ENCODE measurements at regions not wholly inside any gene's neighbourhood (a gene's known extent, or its start where the extent isn't known, plus 50 kb on each side); places are given as distances from the start of the nearest gene placed in this dataset.
"Not testable (repeated sequence)": the region's sequence is repeated elsewhere in the genome, so short reads cannot be mapped to it uniquely, and the experiment has no call there.

DNA sequence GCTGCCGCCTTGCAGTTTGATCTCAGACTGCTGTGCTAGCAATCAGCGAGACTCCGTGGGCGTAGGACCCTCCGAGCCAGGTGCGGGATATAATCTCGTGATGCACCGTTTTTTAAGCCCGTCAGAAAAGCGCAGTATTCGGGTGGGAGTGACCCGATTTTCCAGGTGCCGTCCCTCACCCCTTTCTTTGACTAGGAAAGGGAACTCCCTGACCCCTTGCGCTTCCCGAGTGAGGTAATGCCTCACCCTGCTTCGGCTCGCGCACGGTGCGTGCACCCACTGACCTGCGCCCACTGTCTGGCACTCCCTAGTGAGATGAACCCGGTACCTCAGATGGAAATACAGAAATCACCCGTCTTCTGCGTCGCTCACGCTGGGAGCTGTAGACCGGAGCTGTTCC lies 438.5 kb upstream of the CDH10 start:
- intact Hi-C loops (cut with micrococcal nuclease); H3K27me3 Mint-ChIP-seq (ENCODE audit: insufficient read depth); DNase-seq (ENCODE audit: low spot score); H3K9me3 Mint-ChIP-seq; H3K27ac Mint-ChIP-seq; H3K4me3 Mint-ChIP-seq; H3K4me1 Mint-ChIP-seq (ENCODE audit: low read depth); H3K36me3 Mint-ChIP-seq (ENCODE audit: low read depth): not testable (repeated sequence)

DNA sequence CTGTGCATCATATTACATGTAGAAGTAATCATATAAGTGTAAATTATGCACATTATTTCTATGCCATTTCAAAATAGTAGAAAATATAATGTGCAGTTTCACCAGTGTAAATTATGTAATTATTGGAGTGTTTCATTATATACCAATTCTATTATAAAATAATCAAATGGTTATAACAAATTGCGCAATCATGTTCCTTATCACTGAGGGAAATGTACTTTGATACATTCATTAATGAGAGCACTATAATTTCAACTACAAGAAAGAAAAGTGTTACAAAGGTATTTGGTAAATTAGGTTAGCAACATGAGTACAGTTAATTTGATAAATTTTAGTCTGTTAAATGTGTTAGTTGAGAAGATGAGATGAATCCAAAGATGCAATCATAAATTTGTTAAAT lies 421.5 kb upstream of the CDH10 start:
- no peaks in the 10 kb centered on the region for H3K27me3 Mint-ChIP-seq (ENCODE audit: insufficient read depth)
- H3K9me3 Mint-ChIP-seq: peaks cover 18% of the 10 kb centered on the region
- H3K4me3 Mint-ChIP-seq: no peak overlapping the region
- H3K27ac Mint-ChIP-seq: no peak overlapping the region
- H3K4me1 Mint-ChIP-seq (ENCODE audit: low read depth): no peaks in the 10 kb centered on the region
- H3K36me3 Mint-ChIP-seq (ENCODE audit: low read depth): no peaks in the 10 kb centered on the region
- intact Hi-C loops (cut with micrococcal nuclease): no loop called here
- no peak for DNase-seq (ENCODE audit: low spot score)

DNA sequence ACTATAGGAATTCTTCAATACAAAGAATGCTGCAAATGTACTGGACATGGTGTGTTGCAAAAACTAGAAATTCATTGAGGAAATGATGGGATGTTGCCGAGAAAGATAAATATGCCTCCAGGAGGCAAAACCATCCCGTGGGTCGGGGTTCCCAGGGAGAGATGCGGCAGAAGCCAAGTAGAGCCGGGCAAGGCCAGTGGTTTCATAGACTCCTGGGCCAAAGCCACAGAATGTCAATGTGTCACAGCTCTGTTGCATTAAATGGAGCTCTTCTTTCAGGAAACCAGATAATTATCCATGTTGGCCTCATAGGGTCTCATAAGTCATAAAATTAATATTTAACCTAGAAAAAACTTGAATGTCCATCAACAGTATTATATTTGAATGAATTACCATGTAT lies 419.5 kb upstream of the CDH10 start:
- Mint-ChIP-seq H3K9me3 (peaks cover 24% of the 10 kb centered on the region), H3K36me3 (ENCODE audit: low read depth) (no peaks in the 10 kb centered on the region), H3K27me3 (ENCODE audit: insufficient read depth) (no peaks in the 10 kb centered on the region), H3K4me1 (ENCODE audit: low read depth) (no peaks in the 10 kb centered on the region), H3K27ac (no peak overlapping the region), H3K4me3 (no peak overlapping the region)
- intact Hi-C loops (cut with micrococcal nuclease): no loop called here
- no peak for DNase-seq (ENCODE audit: low spot score)

DNA sequence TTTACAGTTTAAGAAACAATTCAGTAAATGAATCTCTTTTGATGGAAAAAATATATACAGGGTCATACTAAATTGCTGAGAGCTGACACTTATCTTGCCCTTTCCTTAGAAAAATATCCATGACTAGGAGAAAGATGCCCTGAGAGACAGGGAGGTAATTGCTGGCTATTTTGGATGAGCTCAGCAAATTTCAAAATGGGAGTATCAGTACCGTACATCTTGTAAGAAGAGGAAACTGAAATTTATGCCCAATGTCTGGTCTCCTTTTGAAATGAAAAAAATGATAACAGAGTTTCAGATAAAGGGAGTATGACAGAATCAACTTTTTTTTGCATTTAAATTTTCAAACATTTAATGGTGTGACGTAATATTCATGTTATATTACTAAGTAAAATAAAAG lies 415.8 kb upstream of the CDH10 start:
- peaks cover 24% of the 10 kb centered on the region for H3K9me3 Mint-ChIP-seq
- no peaks in the 10 kb centered on the region for H3K27me3 Mint-ChIP-seq (ENCODE audit: insufficient read depth)
- H3K27ac Mint-ChIP-seq: no peak overlapping the region
- no peak overlapping the region for H3K4me3 Mint-ChIP-seq
- H3K36me3 Mint-ChIP-seq (ENCODE audit: low read depth): no peaks in the 10 kb centered on the region
- no peaks in the 10 kb centered on the region for H3K4me1 Mint-ChIP-seq (ENCODE audit: low read depth)
- no peak for DNase-seq (ENCODE audit: low spot score)
- intact Hi-C loops (cut with micrococcal nuclease): no loop called here

DNA sequence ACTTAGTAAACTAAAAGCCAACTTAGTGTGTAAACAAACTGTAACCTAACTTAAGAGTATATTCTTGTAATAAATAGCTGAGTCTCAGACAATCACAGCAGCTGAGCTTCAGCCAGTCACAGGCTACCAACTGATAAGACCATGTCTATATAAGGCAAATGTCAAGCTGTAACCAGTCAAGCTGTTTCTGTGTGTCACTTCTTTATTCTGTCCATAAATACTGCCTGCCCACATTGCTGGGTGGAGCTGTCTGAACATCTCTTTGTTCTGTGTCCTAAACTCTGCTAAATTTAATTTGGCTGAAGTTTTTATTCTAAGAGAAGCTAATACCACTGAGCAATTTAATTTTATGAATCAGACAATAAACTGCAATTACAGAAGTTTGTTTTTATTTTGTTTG lies 412.1 kb upstream of the CDH10 start:
- intact Hi-C loops (cut with micrococcal nuclease): no loop called here
- H3K4me3 Mint-ChIP-seq: no peak overlapping the region
- DNase-seq (ENCODE audit: low spot score): no peak
- H3K27ac Mint-ChIP-seq: no peak overlapping the region
- no peaks in the 10 kb centered on the region for H3K36me3 Mint-ChIP-seq (ENCODE audit: low read depth)
- no peaks in the 10 kb centered on the region for H3K27me3 Mint-ChIP-seq (ENCODE audit: insufficient read depth)
- peaks cover 13% of the 10 kb centered on the region for H3K9me3 Mint-ChIP-seq
- H3K4me1 Mint-ChIP-seq (ENCODE audit: low read depth): no peaks in the 10 kb centered on the region

DNA sequence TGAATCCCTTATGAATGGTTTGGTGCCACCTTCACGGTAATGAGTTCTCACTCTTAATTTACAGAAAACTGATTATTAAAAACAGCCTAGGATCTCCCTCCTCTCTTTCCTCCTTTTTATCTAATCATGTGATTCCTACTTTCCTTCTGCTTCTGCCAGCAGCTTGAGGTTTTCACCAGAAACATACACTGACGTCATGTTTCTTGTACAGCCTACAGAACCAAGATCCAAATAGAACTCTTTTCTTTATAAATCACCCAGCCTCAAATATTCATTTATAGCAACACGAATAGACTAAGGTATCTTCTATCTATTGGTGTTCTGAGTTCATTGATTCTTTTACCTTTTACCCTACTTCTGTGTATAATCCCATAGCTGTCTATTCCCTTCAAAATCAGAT lies 388.9 kb upstream of the CDH10 start:
- Mint-ChIP-seq H3K4me1 (ENCODE audit: low read depth) (no peaks in the 10 kb centered on the region), H3K27ac (no peak overlapping the region)
- intact Hi-C loops (cut with micrococcal nuclease): no loop called here

DNA sequence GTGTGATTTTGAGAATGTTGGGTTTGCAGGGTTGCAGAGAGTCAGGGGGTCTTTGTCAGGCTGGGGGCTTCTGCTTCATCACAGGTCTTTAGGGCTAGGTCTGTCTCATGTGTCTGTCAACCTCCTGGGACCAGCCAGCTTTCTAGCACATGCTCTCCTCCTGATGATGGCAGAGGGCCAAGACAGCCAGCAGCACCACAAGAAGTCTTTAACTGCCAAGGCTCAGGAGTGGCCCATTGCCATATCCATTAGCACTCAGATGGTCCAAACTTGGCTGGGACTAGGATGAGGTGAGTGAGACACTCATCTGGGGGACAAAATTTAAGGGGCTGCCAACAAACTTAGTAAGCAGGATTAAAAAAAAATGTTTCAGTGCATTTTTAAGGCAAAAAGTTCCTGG lies 384.2 kb upstream of the CDH10 start:
- no peak overlapping the region for H3K27ac Mint-ChIP-seq
- no peaks in the 10 kb centered on the region for H3K36me3 Mint-ChIP-seq (ENCODE audit: low read depth)
- intact Hi-C loops (cut with micrococcal nuclease): no loop called here
- DNase-seq (ENCODE audit: low spot score): no peak
- H3K4me1 Mint-ChIP-seq (ENCODE audit: low read depth): no peaks in the 10 kb centered on the region
- H3K9me3 Mint-ChIP-seq: peaks cover 34% of the 10 kb centered on the region
- no peak overlapping the region for H3K4me3 Mint-ChIP-seq
- H3K27me3 Mint-ChIP-seq (ENCODE audit: insufficient read depth): no peaks in the 10 kb centered on the region

More for the DNA sequence above, 388.9 kb upstream of the CDH10 start:
- no peaks in the 10 kb centered on the region for H3K27me3 Mint-ChIP-seq (ENCODE audit: insufficient read depth)
- peaks cover 7% of the 10 kb centered on the region for H3K9me3 Mint-ChIP-seq
- H3K36me3 Mint-ChIP-seq (ENCODE audit: low read depth): no peaks in the 10 kb centered on the region
- H3K4me3 Mint-ChIP-seq: no peak overlapping the region
- DNase-seq (ENCODE audit: low spot score): no peak

DNA sequence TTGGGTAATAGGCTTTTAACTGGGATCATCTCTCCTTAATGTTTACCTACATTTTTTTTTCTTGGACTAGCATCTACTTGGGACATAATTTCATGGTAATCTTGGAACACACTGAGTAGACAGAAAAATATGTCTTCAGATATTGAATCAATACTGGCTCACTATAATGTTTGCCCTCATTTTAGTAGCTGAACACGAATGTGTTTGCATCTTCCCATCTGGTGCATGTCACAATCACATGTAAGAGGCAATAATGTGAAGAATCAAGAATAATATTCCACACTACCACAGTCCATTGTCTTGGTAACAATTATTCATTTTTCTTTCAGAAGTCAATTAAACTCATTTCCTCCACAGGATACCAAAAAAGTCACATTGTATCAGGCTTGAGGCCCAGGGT lies 382.7 kb upstream of the CDH10 start:
- H3K9me3 Mint-ChIP-seq: peaks cover 32% of the 10 kb centered on the region
- intact Hi-C loops (cut with micrococcal nuclease): no loop called here
- H3K4me1 Mint-ChIP-seq (ENCODE audit: low read depth): no peaks in the 10 kb centered on the region
- no peaks in the 10 kb centered on the region for H3K27me3 Mint-ChIP-seq (ENCODE audit: insufficient read depth)
- H3K36me3 Mint-ChIP-seq (ENCODE audit: low read depth): no peaks in the 10 kb centered on the region
- DNase-seq (ENCODE audit: low spot score): no peak
- no peak overlapping the region for H3K27ac Mint-ChIP-seq
- H3K4me3 Mint-ChIP-seq: no peak overlapping the region

DNA sequence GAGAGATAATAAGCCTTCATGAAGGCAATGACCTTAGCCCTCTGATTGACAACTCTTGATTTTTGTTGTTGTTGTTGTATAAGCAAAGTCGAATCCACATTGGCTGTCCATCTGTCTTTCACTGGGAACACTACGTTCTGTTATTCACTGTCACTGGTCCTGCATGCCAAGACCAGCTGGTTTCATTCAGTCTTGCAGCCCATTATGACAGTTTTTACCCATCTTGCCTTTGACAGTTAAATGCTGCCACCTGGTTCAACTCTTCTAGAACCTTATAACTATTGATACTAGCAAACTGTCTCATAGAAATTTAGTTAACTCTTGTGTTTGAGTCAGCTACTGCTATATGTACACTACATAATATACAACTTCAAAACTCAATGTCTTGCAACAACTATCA lies 382.3 kb upstream of the CDH10 start:
- intact Hi-C loops (cut with micrococcal nuclease): no loop called here
- no peaks in the 10 kb centered on the region for H3K27me3 Mint-ChIP-seq (ENCODE audit: insufficient read depth)
- H3K27ac Mint-ChIP-seq: no peak overlapping the region
- DNase-seq (ENCODE audit: low spot score): no peak
- H3K36me3 Mint-ChIP-seq (ENCODE audit: low read depth): no peaks in the 10 kb centered on the region
- no peaks in the 10 kb centered on the region for H3K4me1 Mint-ChIP-seq (ENCODE audit: low read depth)
- H3K4me3 Mint-ChIP-seq: no peak overlapping the region
- H3K9me3 Mint-ChIP-seq: peaks cover 32% of the 10 kb centered on the region

DNA sequence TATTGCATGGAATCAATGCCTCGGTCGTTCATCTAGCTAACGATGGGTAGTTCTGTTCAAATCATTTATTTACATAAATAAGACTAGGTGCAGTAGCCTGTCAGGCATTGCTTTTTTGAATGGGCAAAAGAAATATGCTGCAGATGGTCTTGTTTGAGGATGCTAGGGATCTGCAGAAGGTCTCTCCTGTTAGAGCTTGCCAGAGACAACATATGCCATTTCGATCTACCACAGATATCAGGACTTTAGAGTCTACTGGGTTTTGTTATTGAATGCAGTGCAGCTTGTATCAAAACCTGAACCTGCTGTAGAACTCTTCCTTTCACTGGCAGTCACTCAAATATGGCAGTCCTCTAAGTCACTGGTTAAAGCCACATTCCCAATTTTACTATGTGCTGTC lies 381.1 kb upstream of the CDH10 start:
- no peak for DNase-seq (ENCODE audit: low spot score)
- H3K4me3 Mint-ChIP-seq: no peak overlapping the region
- no peaks in the 10 kb centered on the region for H3K27me3 Mint-ChIP-seq (ENCODE audit: insufficient read depth)
- intact Hi-C loops (cut with micrococcal nuclease): no loop called here
- H3K4me1 Mint-ChIP-seq (ENCODE audit: low read depth): no peaks in the 10 kb centered on the region
- H3K9me3 Mint-ChIP-seq: peaks cover 28% of the 10 kb centered on the region
- H3K27ac Mint-ChIP-seq: no peak overlapping the region
- H3K36me3 Mint-ChIP-seq (ENCODE audit: low read depth): no peaks in the 10 kb centered on the region

DNA sequence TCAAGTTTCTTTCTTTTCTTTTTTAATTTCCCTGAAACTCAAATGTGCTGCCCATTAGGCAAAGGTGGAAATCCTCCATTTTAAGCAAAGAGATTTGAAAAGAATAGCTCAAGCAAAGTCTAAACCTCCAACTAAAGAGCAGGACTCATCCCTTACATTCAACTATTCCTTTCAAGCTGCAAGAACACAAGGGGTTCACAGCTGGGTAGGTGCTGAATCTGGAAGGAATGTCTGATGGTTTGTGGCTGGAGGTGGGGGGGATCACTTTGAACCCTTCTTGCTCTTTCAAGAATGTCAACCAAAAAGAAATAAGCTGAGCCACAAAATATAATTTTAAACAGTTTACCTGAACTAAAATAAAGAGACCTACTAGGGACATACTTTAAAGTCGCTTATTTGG lies 375.7 kb upstream of the CDH10 start:
- intact Hi-C loops (cut with micrococcal nuclease): no loop called here
- no peak for DNase-seq (ENCODE audit: low spot score)
- Mint-ChIP-seq H3K27me3 (ENCODE audit: insufficient read depth) (no peaks in the 10 kb centered on the region), H3K9me3 (peaks cover 15% of the 10 kb centered on the region), H3K4me3 (no peak overlapping the region), H3K27ac (no peak overlapping the region), H3K36me3 (ENCODE audit: low read depth) (no peaks in the 10 kb centered on the region), H3K4me1 (ENCODE audit: low read depth) (no peaks in the 10 kb centered on the region)

DNA sequence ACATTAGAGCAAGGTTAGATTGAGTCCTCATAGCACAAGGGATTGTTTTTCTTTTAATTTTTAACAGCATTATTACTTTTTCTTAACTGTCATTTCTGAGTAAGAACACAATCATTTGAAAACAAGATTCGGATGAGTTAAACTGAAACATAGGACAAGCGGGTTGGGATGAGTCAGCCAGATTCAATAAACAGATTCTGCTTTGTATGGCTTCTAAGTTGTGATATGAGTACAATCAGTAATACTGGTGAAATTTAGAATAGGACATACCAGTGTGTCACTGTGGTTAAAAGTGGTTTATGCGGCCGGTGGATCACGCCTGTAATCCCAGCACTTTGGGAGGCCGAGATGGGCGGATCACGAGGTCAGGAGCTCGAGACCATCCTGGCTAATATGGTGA lies 364.3 kb upstream of the CDH10 start:
- no peak for DNase-seq (ENCODE audit: low spot score)
- Mint-ChIP-seq H3K36me3 (ENCODE audit: low read depth) (no peaks in the 10 kb centered on the region), H3K27ac (no peak overlapping the region), H3K4me1 (ENCODE audit: low read depth) (no peaks in the 10 kb centered on the region), H3K4me3 (no peak overlapping the region), H3K27me3 (ENCODE audit: insufficient read depth) (no peaks in the 10 kb centered on the region), H3K9me3 (peaks cover 5% of the 10 kb centered on the region)
- intact Hi-C loops (cut with micrococcal nuclease): no loop called here

DNA sequence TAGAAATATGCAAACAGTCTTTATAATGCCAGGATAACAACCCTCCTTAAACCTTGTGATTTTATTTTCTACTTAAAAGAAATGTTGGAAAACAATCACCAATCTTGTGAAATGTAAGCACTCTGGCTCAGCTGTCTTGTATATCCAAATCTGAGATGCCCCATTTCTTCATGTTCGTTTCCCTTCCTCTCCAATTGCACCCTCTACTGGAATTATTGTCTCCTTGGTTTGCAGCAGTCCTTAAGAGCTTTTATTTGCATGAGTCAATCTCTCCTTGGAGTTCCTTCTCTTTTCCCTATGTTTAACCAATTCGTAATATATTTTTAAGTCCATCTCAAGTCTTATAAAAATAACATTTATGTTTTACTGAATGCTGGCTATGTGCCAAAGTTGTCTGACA lies 362.0 kb upstream of the CDH10 start:
- Mint-ChIP-seq H3K27me3 (ENCODE audit: insufficient read depth) (no peaks in the 10 kb centered on the region), H3K27ac (no peak overlapping the region), H3K36me3 (ENCODE audit: low read depth) (no peaks in the 10 kb centered on the region), H3K9me3 (peaks cover 11% of the 10 kb centered on the region), H3K4me3 (no peak overlapping the region), H3K4me1 (ENCODE audit: low read depth) (no peaks in the 10 kb centered on the region)
- DNase-seq (ENCODE audit: low spot score): no peak
- intact Hi-C loops (cut with micrococcal nuclease): no loop called here

DNA sequence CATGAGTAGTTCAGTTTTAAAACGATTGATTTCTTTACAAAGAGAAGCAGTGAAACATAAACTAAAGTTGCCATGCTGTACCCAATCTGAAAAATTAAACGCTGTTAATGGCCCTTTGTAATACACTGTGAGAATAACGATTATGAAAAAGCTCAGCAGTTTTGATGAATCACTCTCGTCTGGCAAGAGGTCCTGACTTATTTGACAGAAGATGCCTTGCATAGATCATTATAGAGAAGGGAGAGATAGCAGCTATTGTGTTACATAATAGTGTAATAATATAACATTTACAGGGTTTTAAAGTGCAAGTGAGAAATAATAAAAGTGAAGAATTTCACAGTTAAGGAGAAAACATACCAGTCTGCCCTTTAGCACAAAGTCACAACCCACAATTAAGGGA lies 361.5 kb upstream of the CDH10 start:
- Mint-ChIP-seq H3K4me3 (no peak overlapping the region), H3K27ac (no peak overlapping the region), H3K9me3 (peaks cover 11% of the 10 kb centered on the region), H3K4me1 (ENCODE audit: low read depth) (no peaks in the 10 kb centered on the region), H3K27me3 (ENCODE audit: insufficient read depth) (no peaks in the 10 kb centered on the region), H3K36me3 (ENCODE audit: low read depth) (no peaks in the 10 kb centered on the region)
- DNase-seq (ENCODE audit: low spot score): no peak
- intact Hi-C loops (cut with micrococcal nuclease): no loop called here

Measured in activated T-helper 1 cell treated with anti-CD3 and anti-CD28 coated beads, Interleukin-12 subunit alpha, Interleukin-12 subunit beta, Interleukin-2, Interleukin-4 antibody, amounts not matched to agents 30 ng/mL and 10 ng/mL and 1 ng/mL, durations not matched to agents 14 hours and 24 hours and 36 hours (primary cell).